Activated T-cell treated with anti-CD3 and anti-CD28 coated beads, Interleukin-2, amount 50 U/mL, for 24 hours (primary cell): ENCODE measurements at regions not wholly inside any gene's neighbourhood (a gene's known extent, or its start where the extent isn't known, plus 50 kb on each side); places are given as distances from the start of the nearest gene placed in this dataset.

ENCODE experiments used
- DNase-seq: peaks from one replicate; pipeline ENCODE4 v3.0.0-alpha.2; 2020
- H3K27ac Mint-ChIP-seq: 2 replicates; pipeline ENCODE4 v1.8.0; 2020; ENCODE audit warnings: mild to moderate bottlenecking, mixed read lengths
- H3K27me3 Mint-ChIP-seq: 2 replicates; pipeline ENCODE4 v1.8.0; 2020; ENCODE audit warnings: mixed read lengths
- H3K36me3 Mint-ChIP-seq: 2 replicates; pipeline ENCODE4 v1.8.0; 2020; ENCODE audit warnings: low read depth, mixed read lengths
- H3K4me1 Mint-ChIP-seq: 2 replicates; pipeline ENCODE4 v1.8.0; 2020; ENCODE audit warnings: low read depth, mixed read lengths
- H3K4me3 Mint-ChIP-seq: 2 replicates; pipeline ENCODE4 v1.8.0; 2020; ENCODE audit warnings: mild to moderate bottlenecking, moderate library complexity, mixed read lengths
- H3K9me3 Mint-ChIP-seq: 2 replicates; pipeline ENCODE4 v1.8.0; 2020; ENCODE audit warnings: mixed read lengths

DNA sequence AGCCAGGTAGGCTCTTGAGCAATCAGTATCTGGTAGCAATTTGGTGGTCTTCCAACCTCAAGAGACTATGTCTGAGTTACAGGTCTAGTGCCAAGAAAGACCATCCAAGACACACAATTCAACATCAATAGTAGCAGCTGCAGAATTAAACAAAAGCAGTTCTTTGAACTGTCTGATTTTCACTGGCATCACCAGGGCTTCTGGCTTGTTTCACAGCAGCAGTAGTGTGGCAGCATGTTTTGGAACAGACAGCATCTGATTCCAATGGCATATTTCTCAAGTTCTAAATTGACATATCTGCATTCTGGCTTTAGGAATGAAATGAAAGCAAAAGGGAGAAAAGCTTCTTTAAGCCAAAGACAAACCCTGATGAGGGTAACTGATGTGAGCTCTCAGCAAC, 334.7 kb upstream of the PRMT6 start:
- no peak for DNase-seq
- Mint-ChIP-seq H3K4me1 (no peaks in the 10 kb centered on the region), H3K4me3 (no peak overlapping the region), H3K27me3 (no peaks in the 10 kb centered on the region), H3K9me3 (peaks cover 5% of the 10 kb centered on the region), H3K27ac (no peak overlapping the region), H3K36me3 (no peaks in the 10 kb centered on the region)

DNA sequence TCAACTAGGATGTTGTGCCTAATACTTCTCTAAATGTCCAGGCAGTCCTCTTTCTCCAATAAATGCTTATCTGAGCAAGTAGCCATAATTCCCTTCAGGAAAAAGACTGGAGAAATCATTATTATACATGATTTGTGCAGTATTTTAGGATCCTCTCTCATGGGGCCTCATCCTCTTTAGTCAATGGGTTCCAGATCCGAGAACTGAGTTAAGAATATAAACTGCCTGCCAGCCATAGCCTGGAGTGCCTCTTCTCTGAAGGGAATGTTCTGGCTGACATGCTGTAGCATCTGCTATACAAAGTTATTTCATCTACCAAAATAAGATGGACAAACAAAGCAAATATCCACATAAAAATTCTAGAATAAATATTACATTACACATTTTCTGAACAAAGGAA, 334.0 kb upstream of the PRMT6 start:
- no peaks in the 10 kb centered on the region for H3K27me3 Mint-ChIP-seq
- no peak overlapping the region for H3K4me3 Mint-ChIP-seq
- no peaks in the 10 kb centered on the region for H3K4me1 Mint-ChIP-seq
- H3K36me3 Mint-ChIP-seq = no peaks in the 10 kb centered on the region
- no peak for DNase-seq
- peaks cover 5% of the 10 kb centered on the region for H3K9me3 Mint-ChIP-seq
- no peak overlapping the region for H3K27ac Mint-ChIP-seq

DNA sequence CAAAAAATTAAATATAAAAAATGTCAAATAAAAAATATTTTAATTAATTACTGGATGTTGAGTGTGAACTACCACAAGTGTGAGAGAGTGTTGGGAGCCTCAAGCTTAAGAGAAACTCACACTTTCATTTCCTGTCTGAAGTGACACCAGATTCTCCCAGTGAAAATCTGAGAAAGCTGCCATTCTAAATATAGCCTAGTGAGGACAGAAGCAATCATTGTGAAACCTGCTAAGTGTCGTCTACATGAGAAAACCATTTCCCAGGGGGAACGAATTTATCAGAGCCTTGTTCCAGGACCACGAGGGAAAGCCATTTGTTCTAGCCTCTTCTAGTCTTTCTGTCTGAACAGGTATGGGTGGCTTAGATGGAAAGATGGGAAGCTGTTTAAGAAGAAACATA, 329.3 kb upstream of the PRMT6 start:
- no peak overlapping the region for H3K27ac Mint-ChIP-seq
- peaks cover 10% of the 10 kb centered on the region for H3K9me3 Mint-ChIP-seq
- H3K27me3 Mint-ChIP-seq = no peaks in the 10 kb centered on the region
- H3K4me3 Mint-ChIP-seq = no peak overlapping the region
- H3K4me1 Mint-ChIP-seq = no peaks in the 10 kb centered on the region
- H3K36me3 Mint-ChIP-seq = no peaks in the 10 kb centered on the region
- DNase-seq = no peak

DNA sequence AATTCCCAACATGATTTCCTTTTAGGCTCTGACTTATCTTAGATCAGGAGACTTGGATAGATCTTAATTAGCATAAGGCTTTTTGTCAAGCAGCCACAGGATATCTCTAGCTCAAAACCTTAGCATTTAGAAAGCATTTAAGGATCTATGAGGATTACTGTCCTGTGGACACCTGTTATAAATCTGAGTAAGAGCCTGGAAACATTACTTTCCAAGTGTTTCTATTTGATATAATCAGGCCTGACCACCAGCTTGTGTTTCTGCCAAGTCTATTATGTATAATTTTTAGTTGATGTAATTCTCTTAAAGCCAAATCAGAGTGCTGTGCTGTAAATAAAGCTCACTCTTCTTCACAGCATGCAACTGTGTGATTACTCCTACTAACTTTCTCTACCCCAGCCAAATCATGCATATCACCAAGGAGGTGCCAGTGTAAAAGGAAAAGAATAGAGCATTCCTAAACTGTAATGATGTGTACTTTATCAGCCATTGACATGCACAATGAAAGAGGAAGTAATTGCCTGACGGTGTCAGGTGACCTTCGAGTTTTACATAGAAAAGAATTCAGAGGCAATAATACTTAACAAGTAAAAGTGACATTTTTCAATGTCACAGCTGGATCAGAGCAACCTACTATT, 309.9 kb upstream of the PRMT6 start:
- no peak overlapping the region for H3K27ac Mint-ChIP-seq

DNA sequence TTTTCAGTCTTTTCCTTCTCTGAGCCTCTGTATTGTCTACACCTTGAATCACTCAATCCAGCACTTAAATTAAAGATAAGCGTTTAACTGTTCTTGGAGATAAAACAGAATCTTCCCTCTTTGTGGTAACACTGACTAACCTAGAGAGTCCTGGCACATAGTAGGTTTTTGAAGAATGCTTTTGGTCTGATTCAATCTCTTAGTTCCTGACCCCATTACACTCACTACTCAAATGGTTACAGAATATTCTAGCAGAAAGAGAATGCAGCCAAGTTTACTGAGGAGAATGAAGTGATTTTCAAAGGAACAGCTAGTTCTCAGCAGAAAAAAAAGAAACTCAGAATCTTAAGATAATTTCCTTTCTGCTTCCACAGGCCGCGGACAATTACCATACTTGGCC, 309.2 kb upstream of the PRMT6 start:
- Mint-ChIP-seq H3K4me3 (no peak overlapping the region), H3K27me3 (no peaks in the 10 kb centered on the region), H3K27ac (no peak overlapping the region), H3K9me3 (peaks cover 4% of the 10 kb centered on the region), H3K4me1 (no peaks in the 10 kb centered on the region), H3K36me3 (no peaks in the 10 kb centered on the region)
- DNase-seq = no peak

More for the DNA sequence above, 309.9 kb upstream of the PRMT6 start:
- no peaks in the 10 kb centered on the region for H3K27me3 Mint-ChIP-seq
- H3K4me3 Mint-ChIP-seq = no peak overlapping the region
- H3K36me3 Mint-ChIP-seq = no peaks in the 10 kb centered on the region
- no peak for DNase-seq
- peaks cover 4% of the 10 kb centered on the region for H3K9me3 Mint-ChIP-seq
- H3K4me1 Mint-ChIP-seq = no peaks in the 10 kb centered on the region

DNA sequence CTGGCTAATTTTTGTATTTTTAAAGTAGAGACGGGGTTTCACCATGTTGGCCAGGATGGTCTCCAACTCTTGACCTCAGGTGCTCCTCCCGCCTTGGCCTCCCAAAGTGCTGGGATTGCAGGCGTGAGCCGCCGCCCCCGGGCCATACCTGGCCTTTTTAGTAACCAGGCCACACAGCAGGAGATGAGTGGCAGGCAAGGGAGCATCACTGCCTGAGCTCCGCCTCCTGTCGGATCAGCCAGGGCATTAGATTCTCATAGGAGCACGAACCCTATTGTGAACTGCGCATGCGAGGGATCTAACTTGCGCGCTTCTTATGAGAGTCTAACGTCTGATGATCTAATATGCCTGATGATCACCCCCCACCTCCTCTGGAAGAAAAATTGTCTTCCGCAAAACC, 308.7 kb upstream of the PRMT6 start:
- Mint-ChIP-seq H3K4me3 (no peak overlapping the region), H3K9me3 (peaks cover 4% of the 10 kb centered on the region), H3K4me1 (no peaks in the 10 kb centered on the region), H3K27ac (no peak overlapping the region), H3K27me3 (no peaks in the 10 kb centered on the region), H3K36me3 (no peaks in the 10 kb centered on the region)
- DNase-seq = no peak

DNA sequence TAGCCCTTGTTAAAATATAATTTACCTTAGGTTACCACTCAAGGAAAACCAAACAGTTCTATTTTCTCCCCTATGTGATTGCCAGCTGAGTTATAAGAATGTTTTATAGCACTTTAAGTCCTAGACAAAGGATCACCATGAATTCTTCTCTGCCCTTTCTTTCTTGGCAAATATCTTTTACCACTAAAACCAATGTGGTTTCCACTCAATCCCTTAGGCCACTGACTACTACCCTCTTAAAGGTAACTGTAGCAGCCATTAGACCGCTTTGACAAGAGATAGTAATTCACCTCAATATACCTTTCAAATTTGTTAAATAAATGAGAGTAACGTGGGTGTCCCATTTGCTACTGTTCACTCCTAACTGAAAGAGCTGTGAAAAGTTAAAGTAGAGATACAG, 307.9 kb upstream of the PRMT6 start:
- no peak overlapping the region for H3K4me3 Mint-ChIP-seq
- H3K36me3 Mint-ChIP-seq = no peaks in the 10 kb centered on the region
- H3K9me3 Mint-ChIP-seq = peaks cover 2% of the 10 kb centered on the region
- no peaks in the 10 kb centered on the region for H3K27me3 Mint-ChIP-seq
- no peak overlapping the region for H3K27ac Mint-ChIP-seq
- no peaks in the 10 kb centered on the region for H3K4me1 Mint-ChIP-seq
- DNase-seq = no peak

DNA sequence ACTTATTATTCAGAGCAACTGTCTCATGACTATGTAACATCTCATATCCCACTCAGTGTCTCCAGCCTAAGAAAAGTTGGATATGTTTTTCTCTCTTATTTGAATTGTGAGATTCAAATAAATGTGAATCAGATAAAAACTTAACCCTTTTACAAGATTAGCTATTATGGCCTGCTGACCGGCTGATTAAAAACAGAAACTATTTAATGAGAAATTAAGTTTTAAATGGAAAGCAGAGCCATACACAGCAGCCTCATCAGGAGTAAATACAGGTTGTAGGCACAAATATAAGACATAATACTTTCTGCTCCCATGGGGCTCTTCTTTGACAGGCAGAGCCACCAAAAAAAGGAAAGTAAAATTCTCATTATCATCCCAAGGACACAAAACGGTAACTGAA, 307.0 kb upstream of the PRMT6 start:
- no peaks in the 10 kb centered on the region for H3K4me1 Mint-ChIP-seq
- H3K27ac Mint-ChIP-seq = no peak overlapping the region

DNA sequence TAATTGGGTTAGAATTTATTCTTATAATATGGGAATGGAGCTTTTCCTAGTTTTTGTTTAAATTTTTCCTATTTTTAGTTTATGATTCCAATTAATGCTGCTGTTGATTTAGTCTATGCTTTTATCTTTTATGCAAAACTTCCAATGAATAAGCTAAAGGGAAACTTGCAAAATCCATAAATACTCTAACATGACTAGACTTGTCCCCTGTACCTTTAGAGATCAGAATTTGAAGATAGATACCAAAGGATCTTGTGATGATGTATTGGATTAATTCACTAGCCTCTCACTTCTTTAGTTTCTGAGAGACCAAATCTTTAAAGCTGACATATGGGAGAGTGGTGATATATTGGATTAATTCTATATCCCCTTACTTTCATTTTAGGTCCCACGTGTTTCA, 306.6 kb upstream of the PRMT6 start:
- no peaks in the 10 kb centered on the region for H3K27me3 Mint-ChIP-seq
- no peaks in the 10 kb centered on the region for H3K4me1 Mint-ChIP-seq
- peaks cover 3% of the 10 kb centered on the region for H3K9me3 Mint-ChIP-seq
- H3K27ac Mint-ChIP-seq = no peak overlapping the region
- H3K4me3 Mint-ChIP-seq = no peak overlapping the region
- no peaks in the 10 kb centered on the region for H3K36me3 Mint-ChIP-seq
- DNase-seq = no peak

More for the DNA sequence above, 307.0 kb upstream of the PRMT6 start:
- Mint-ChIP-seq H3K9me3 (peaks cover 3% of the 10 kb centered on the region), H3K36me3 (no peaks in the 10 kb centered on the region), H3K27me3 (no peaks in the 10 kb centered on the region), H3K4me3 (no peak overlapping the region)
- no peak for DNase-seq

DNA sequence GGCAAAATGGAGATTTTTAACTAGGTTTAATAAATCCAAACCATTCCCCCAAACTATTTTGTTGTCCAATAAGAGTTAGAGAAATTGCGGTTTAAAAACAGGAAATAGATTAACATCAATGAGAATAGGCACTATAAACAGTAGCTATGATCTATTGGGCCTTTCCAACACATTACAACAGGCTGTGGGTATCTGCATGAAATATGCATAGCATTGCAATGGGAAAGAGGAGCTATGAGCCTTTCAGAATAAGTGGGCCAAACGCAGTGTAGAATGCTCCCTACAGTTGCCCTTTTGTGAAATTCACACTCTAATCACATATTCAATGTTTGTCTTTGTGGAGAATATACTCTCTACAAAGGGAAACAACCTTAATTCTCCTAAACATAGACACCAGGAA, 305.5 kb upstream of the PRMT6 start:
- no peak for DNase-seq
- no peak overlapping the region for H3K4me3 Mint-ChIP-seq
- no peaks in the 10 kb centered on the region for H3K27me3 Mint-ChIP-seq
- no peaks in the 10 kb centered on the region for H3K4me1 Mint-ChIP-seq
- H3K9me3 Mint-ChIP-seq = peaks cover 3% of the 10 kb centered on the region
- H3K27ac Mint-ChIP-seq = no peak overlapping the region
- H3K36me3 Mint-ChIP-seq = no peaks in the 10 kb centered on the region

DNA sequence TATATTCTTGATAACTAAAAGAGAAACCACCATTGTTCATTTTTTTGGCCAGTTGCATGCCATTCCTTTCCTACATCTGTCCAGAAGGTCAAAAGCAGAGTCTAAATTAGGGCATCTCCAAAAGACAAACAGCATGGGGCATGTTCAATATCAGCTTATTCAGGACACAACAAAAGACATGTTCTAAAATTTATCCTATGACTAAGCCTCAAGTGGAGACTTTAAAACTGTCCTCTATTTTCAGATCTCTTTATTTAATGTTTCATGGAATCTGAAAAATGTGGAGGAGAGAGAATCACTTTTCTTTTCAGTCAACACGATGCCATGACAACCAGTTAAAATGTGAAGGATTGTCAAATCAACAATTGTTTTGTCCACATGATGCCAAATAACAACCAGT, 303.4 kb upstream of the PRMT6 start:
- DNase-seq = no peak
- Mint-ChIP-seq H3K36me3 (no peaks in the 10 kb centered on the region), H3K4me3 (no peak overlapping the region), H3K4me1 (no peaks in the 10 kb centered on the region), H3K9me3 (peaks cover 3% of the 10 kb centered on the region), H3K27me3 (no peaks in the 10 kb centered on the region), H3K27ac (no peak overlapping the region)

DNA sequence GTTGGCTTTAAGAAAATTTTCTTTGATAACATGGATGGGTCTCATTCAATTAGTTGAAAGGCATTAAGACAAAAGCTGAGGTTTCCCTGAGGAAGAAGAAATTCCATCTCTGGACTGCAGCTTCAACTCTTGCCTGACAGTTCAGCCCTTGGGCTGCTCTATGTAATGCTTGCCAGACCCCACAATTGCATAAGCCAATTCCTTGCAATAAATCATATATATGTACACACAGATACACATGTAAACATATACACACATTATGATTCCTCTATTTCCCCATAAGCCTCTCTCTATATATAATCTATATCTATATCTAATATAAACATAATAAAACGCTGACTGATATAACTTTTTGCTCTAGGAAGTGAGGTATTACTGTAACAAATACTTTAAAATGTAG, 301.5 kb upstream of the PRMT6 start:
- no peak for DNase-seq
- no peak overlapping the region for H3K4me3 Mint-ChIP-seq
- H3K9me3 Mint-ChIP-seq = peaks cover 3% of the 10 kb centered on the region

DNA sequence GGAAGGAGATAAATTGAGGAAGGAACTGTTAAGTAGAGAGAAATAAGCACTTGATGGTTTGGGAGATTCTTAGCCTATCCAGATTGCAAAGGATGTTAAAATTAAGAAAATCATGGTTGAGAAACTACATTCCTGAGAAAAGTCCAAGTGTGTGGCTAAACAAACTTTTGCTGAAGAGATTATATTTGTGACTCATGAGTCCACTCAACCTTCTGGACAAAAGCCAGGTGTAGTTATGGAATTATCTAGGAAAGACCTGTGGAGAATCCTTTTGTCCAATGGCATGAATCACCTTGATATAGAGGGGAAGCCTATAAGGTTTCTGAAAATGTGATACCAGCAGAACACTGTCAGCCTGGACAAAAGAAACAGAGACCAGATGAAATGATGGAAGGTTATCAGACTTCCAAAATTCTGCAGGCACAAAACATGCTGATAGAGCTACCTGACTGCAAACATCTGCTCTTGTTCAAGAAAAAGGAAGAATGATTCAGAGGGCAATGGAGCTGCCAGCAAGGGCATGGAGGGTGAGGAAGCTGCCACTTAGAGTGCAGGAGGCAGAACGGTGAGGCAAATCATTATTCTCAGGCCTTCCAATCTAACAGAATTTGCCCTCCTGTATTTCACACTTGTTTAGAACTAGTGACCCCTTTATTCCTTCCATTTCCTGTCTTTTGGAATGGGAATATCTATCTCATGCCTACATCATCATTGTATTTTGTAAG, 300.6 kb upstream of the PRMT6 start:
- Mint-ChIP-seq H3K27ac (no peak overlapping the region), H3K4me1 (no peaks in the 10 kb centered on the region), H3K9me3 (peaks cover 2% of the 10 kb centered on the region), H3K36me3 (no peaks in the 10 kb centered on the region), H3K4me3 (no peak overlapping the region), H3K27me3 (no peaks in the 10 kb centered on the region)
- DNase-seq = no peak

More for the DNA sequence above, 301.5 kb upstream of the PRMT6 start:
- no peaks in the 10 kb centered on the region for H3K4me1 Mint-ChIP-seq
- H3K27ac Mint-ChIP-seq = no peak overlapping the region
- no peaks in the 10 kb centered on the region for H3K36me3 Mint-ChIP-seq
- H3K27me3 Mint-ChIP-seq = no peaks in the 10 kb centered on the region

DNA sequence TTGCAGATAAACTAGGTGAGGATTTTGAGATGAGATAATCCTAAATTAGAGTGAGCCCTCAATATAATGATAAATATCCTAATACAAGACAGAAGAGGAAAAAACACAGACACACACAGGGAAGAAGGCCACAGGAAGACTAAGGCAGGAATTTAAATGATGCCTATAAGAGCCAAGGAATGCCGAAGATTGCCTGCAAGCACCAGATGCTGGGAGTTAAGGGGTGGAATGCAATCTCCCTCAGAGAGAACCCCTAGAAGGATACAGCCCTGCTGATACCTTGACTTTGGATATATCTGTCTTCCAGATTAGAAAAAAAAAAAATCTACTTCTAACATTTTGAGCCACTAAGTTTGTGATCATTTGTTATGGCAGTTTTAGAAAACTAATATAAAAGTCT, 299.7 kb upstream of the PRMT6 start:
- Mint-ChIP-seq H3K4me3 (no peak overlapping the region), H3K27me3 (no peaks in the 10 kb centered on the region), H3K27ac (no peak overlapping the region), H3K36me3 (no peaks in the 10 kb centered on the region), H3K9me3 (peaks cover 2% of the 10 kb centered on the region), H3K4me1 (no peaks in the 10 kb centered on the region)
- no peak for DNase-seq

DNA sequence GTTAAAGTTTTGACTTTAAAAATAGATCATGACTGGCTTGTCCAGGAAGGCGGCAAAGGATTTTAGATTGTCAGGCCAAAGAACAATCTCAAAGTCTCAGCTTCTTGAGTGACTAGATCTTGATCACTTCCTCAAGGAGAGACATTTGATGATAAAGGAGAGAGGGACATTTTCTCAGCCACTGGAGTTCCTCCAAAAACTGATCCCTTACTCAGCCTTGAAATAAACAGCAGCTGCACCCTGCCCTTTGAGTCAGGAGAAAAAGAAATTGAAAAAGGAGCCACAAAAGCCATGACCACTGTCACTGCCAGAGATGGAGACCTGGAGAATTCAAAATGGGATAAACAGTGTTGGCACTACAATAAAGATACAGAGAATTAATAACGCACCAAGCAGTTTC, 288.4 kb upstream of the PRMT6 start:
- DNase-seq = no peak
- H3K4me3 Mint-ChIP-seq = no peak overlapping the region
- no peaks in the 10 kb centered on the region for H3K27me3 Mint-ChIP-seq
- H3K4me1 Mint-ChIP-seq = no peaks in the 10 kb centered on the region
- H3K36me3 Mint-ChIP-seq = no peaks in the 10 kb centered on the region
- H3K9me3 Mint-ChIP-seq = peaks cover 5% of the 10 kb centered on the region
- no peak overlapping the region for H3K27ac Mint-ChIP-seq
